K562 (cell line): ENCODE measurements at regions not wholly inside any gene's neighbourhood (a gene's known extent, or its start where the extent isn't known, plus 50 kb on each side); places are given as distances from the start of the nearest gene placed in this dataset.

Experiments used
- ATAC-seq: fragments of 200-7000 bp; cut with Tn5 transposase; 3 replicates; pipeline ENCODE4 v1.9.1; 2020; ENCODE audit warnings: moderate library complexity
- BruUV-seq: library from RNA; stranded (reverse); fragments of 400-500 nt; replicated peaks from 2 replicates; lab custom pipeline; 2021; lab: Mats Ljungman, UMichigan
- CTCF ChIA-PET: fragments of 300-600 bp; formaldehyde crosslinking; extraction: SDS; loops from one replicate; lab custom pipeline; 2021; ENCODE audit warnings: low intra/inter-chr PET ratio; lab: Yijun Ruan, JAX
- POLR2A ChIA-PET: fragments of 300-600, 350-650 bp; sonication (Branson Sonifier 250); formaldehyde crosslinking; extraction: SDS; loops from one replicate; lab custom pipeline; 2021; ENCODE audit warnings: antibody characterized with exemption, inconsistent platforms; lab: Yijun Ruan, JAX
- DNase-seq, 4 experiments: peaks; one replicate each; pipeline versions ENCODE4 v3.0.0 to v3.0.0-alpha.2; 2011 to 2018; ENCODE audit warnings: low spot score in 3 of 4, mixed read lengths in 3 of 4; ENCODE audit errors: extremely low read depth in 1 of 4
- FAIRE-seq: peaks from 2 replicates; lab custom pipeline; 2011; peaks lifted over from hg19 to GRCh38; lab: Jason Lieb, UNC
- H2AFZ ChIP-seq: 2 replicates; pipeline ENCODE4 v1.6.0; 2011; ENCODE audit warnings: low read depth, low read length, control low read depth, inconsistent platforms
- H3K27ac ChIP-seq: fragments of 200-600 bp; 3 replicates; pipeline ENCODE4 v1.8.0; 2011; ENCODE audit warnings: low read depth, mild to moderate bottlenecking, control low read depth, inconsistent platforms, low read length, moderate library complexity, mixed read lengths; ENCODE audit errors: extremely low read depth
- H3K27me3 ChIP-seq, 2 experiments: fragments of 300-600 bp in 1 of 2; 2 replicates in 1 of 2; 3 replicates in 1 of 2; pipeline versions ENCODE4 v1.6.0 to v1.8.0; 2011; ENCODE audit warnings: inconsistent platforms in 2 of 2, low read length in 2 of 2, mild to moderate bottlenecking in 1 of 2, mixed read lengths in 1 of 2, moderate library complexity in 1 of 2; ENCODE audit not compliant: control insufficient read depth in 2 of 2, insufficient read depth in 2 of 2
- H3K36me3 ChIP-seq: fragments of 300-600 bp; 3 replicates; pipeline ENCODE4 v1.8.0; 2011; ENCODE audit warnings: mild to moderate bottlenecking, low read length, inconsistent platforms; ENCODE audit not compliant: control insufficient read depth, insufficient read depth
- H3K4me1 ChIP-seq, 2 experiments: fragments of 200-600 bp in 1 of 2; replicated peaks in 1 of 2; 2 replicates in 1 of 2; 3 replicates in 1 of 2; pipeline versions ENCODE4 v1.5.1 to v1.8.0; 2011; ENCODE audit warnings: inconsistent platforms in 2 of 2, low read length in 2 of 2, mild to moderate bottlenecking in 1 of 2, mixed read lengths in 1 of 2, moderate library complexity in 1 of 2; ENCODE audit not compliant: control insufficient read depth in 2 of 2, insufficient read depth in 2 of 2
- H3K4me2 ChIP-seq: 2 replicates; pipeline ENCODE4 v1.6.1; 2011; ENCODE audit warnings: low read length, control low read depth, inconsistent platforms, mixed read lengths; ENCODE audit not compliant: insufficient read depth
- H3K4me3 ChIP-seq: fragments of 200-600 bp; sonication (generic), shearing (Covaris generic); 2 replicates; pipeline ENCODE4 v1.5.1; 2016; ENCODE audit warnings: control low read depth, inconsistent platforms
- H3K79me2 ChIP-seq: fragments of 200-600 bp; 3 replicates; pipeline ENCODE4 v1.8.0; 2011; ENCODE audit warnings: low read length, inconsistent platforms; ENCODE audit not compliant: control insufficient read depth, insufficient read depth
- H3K9ac ChIP-seq, 2 experiments: 2 replicates each; pipeline versions ENCODE4 v1.6.0 to v1.6.1; 2011; ENCODE audit warnings: low read depth in 2 of 2, low read length in 2 of 2, control low read depth in 1 of 2, inconsistent platforms in 1 of 2, mild to moderate bottlenecking in 1 of 2, mixed read lengths in 1 of 2; ENCODE audit not compliant: insufficient read depth in 1 of 2
- H3K9me1 ChIP-seq: one replicate; pipeline ENCODE4 v1.6.0; 2011; ENCODE audit warnings: inconsistent platforms, mild to moderate bottlenecking, low read length, moderate library complexity; ENCODE audit not compliant: control insufficient read depth, insufficient read depth
- H3K9me3 ChIP-seq: replicated peaks from 2 replicates; pipeline ENCODE4 v1.5.1; 2011; ENCODE audit warnings: low read depth, low read length, inconsistent platforms; ENCODE audit not compliant: control insufficient read depth, insufficient read depth
- H4K20me1 ChIP-seq: replicated peaks from 2 replicates; pipeline ENCODE4 v1.6.1; 2011; ENCODE audit warnings: low read length, inconsistent platforms, mixed read lengths; ENCODE audit not compliant: control insufficient read depth, insufficient read depth
- FOSL1 ChIP-seq: fragments of 200-800 bp; sonication (Bioruptor generic); conservative IDR thresholded peaks from 2 replicates; pipeline ENCODE4 v1.6.1; 2016; ENCODE audit warnings: missing genetic modification characterization, missing compliant biosample characterization
- HMG20B ChIP-seq: fragments of 250-450 bp; sonication (Bioruptor Pico); IDR thresholded peaks from 2 replicates; pipeline ENCODE4 v1.5.0; 2021; ENCODE audit warnings: mild to moderate bottlenecking
- KDM2B ChIP-seq: fragments of 250-450 bp; sonication (Bioruptor Pico); IDR thresholded peaks from 2 replicates; pipeline ENCODE4 v1.8.0; 2021; ENCODE audit warnings: mild to moderate bottlenecking, moderate library complexity
- ZNF124 ChIP-seq: sonication (generic); formaldehyde crosslinking; IDR thresholded peaks from 2 replicates; pipeline ENCODE4 v1.8.1; 2022; ENCODE audit warnings: missing genetic modification reagents
- ZNF696 ChIP-seq: fragments of 250-450 bp; sonication (Bioruptor Pico); conservative IDR thresholded peaks from 2 replicates; pipeline ENCODE4 v1.4.0; 2020; ENCODE audit warnings: mild to moderate bottlenecking, moderate library complexity
- ZNF79 ChIP-seq: fragments of 250-450 bp; sonication (Bioruptor Pico); IDR thresholded peaks from 2 replicates; pipeline ENCODE4 v1.4.0; 2020; ENCODE audit warnings: low read depth, mild to moderate bottlenecking, moderate library complexity
- WGBS: fragments of 100-300 bp; shearing (Covaris generic); methylation state at CpG from one replicate; pipeline ENCODE4 v1.1.6; 2016; ENCODE audit warnings: low coverage, mixed read lengths; ENCODE audit not compliant: insufficient coverage; ENCODE audit errors: missing lambda C conversion rate; 5-methylcytosine and 5-hydroxymethylcytosine counted together
- in situ Hi-C: fragments of 300-500 bp; cut with MboI; formaldehyde crosslinking; loops from 4 replicates; pipeline ENCODE4 v1.15.0; 2018; ENCODE audit warnings: inconsistent platforms, mixed read lengths
- intact Hi-C: fragments of 100-400 bp; cut with micrococcal nuclease; formaldehyde crosslinking; loops from 2 replicates; pipeline ENCODE4 v1.14.2; 2022
- TF ChIP-seq, protein P1 (sequence below), 2 experiments: IDR thresholded peaks; 2 replicates each; pipeline ENCODE4 v1.6.1; 2012; ENCODE audit warnings: improper control_type of control experiment in 2 of 2, low read depth in 2 of 2, low read length in 2 of 2, borderline replicate concordance in 1 of 2
- TF ChIP-seq, protein P2 (sequence below): fragments of 250-450 bp; sonication (Bioruptor Pico); IDR thresholded peaks from 2 replicates; pipeline ENCODE4 v1.8.0; 2022; ENCODE audit warnings: inconsistent platforms, mild to moderate bottlenecking, moderate library complexity, borderline replicate concordance
- TF ChIP-seq, protein P3 (sequence below): fragments of 250-450 bp; sonication (Bioruptor Pico); IDR thresholded peaks from 2 replicates; pipeline ENCODE4 v1.4.0; 2020; ENCODE audit warnings: mild to moderate bottlenecking, moderate library complexity, borderline replicate concordance
- TF ChIP-seq, protein P4 (sequence below): IDR thresholded peaks from 2 replicates; pipeline ENCODE4 v1.6.1; 2012; ENCODE audit warnings: low read depth, low read length, improper control_type of control experiment, borderline replicate concordance
- TF ChIP-seq, protein P5 (sequence below), 2 experiments: fragments of 450-650 bp in 1 of 2; sonication (generic) in 1 of 2; formaldehyde crosslinking in 1 of 2; IDR thresholded peaks in 1 of 2; conservative IDR thresholded peaks in 1 of 2; 2 replicates each; pipeline versions ENCODE4 v1.6.1 to v1.8.1; 2016 to 2023; ENCODE audit warnings: mild to moderate bottlenecking in 2 of 2, moderate library complexity in 2 of 2, inconsistent platforms in 1 of 2, missing genetic modification reagents in 1 of 2

DNA sequence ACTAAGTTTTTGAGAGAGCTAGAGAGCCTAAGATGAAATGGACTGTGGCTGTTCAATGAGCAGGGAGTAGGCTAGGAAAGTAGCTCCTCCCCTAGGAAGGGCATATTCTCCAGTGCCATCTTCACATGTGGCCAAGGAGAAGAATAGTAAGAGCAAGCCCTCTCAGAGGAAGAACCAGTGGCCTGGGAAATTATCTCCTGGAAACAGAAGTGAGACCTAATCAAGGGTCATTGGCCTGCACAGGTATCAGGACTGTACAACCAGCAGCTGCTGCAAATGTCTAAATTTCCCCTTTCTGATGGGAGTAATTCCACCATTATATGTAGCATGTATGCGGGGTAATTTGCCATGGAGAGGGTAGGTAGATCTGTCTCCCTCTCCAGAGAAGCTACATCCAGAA is 334.8 kb upstream of the RASGEF1B start:
- FAIRE-seq: peak; percentile 89
- 0% methylated on average over 1 of the region's 1 CpG for WGBS
- TF ChIP-seq ZNF124 (no peak), HMG20B (CRISPR knock-in tag) (no peak), KDM2B (CRISPR knock-in tag) (no peak), ZNF79 (CRISPR knock-in tag) (no peak), ZNF696 (CRISPR knock-in tag) (no peak), FOSL1 (tag) (0 out of 2 replicates have a peak, but pooled peaks have one; percentile 16)
- TF ChIP-seq, protein P1, sequence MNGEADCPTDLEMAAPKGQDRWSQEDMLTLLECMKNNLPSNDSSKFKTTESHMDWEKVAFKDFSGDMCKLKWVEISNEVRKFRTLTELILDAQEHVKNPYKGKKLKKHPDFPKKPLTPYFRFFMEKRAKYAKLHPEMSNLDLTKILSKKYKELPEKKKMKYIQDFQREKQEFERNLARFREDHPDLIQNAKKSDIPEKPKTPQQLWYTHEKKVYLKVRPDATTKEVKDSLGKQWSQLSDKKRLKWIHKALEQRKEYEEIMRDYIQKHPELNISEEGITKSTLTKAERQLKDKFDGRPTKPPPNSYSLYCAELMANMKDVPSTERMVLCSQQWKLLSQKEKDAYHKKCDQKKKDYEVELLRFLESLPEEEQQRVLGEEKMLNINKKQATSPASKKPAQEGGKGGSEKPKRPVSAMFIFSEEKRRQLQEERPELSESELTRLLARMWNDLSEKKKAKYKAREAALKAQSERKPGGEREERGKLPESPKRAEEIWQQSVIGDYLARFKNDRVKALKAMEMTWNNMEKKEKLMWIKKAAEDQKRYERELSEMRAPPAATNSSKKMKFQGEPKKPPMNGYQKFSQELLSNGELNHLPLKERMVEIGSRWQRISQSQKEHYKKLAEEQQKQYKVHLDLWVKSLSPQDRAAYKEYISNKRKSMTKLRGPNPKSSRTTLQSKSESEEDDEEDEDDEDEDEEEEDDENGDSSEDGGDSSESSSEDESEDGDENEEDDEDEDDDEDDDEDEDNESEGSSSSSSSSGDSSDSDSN (IDR thresholded peaks at IDR 0.05; ENCODE audit: borderline replicate concordance in 1 of 2, low read depth in 2 of 2, low read length in 2 of 2): no peak
- TF ChIP-seq, protein P2, sequence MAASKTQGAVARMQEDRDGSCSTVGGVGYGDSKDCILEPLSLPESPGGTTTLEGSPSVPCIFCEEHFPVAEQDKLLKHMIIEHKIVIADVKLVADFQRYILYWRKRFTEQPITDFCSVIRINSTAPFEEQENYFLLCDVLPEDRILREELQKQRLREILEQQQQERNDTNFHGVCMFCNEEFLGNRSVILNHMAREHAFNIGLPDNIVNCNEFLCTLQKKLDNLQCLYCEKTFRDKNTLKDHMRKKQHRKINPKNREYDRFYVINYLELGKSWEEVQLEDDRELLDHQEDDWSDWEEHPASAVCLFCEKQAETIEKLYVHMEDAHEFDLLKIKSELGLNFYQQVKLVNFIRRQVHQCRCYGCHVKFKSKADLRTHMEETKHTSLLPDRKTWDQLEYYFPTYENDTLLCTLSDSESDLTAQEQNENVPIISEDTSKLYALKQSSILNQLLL (CRISPR knock-in tag): no peak
- TF ChIP-seq, protein P3, sequence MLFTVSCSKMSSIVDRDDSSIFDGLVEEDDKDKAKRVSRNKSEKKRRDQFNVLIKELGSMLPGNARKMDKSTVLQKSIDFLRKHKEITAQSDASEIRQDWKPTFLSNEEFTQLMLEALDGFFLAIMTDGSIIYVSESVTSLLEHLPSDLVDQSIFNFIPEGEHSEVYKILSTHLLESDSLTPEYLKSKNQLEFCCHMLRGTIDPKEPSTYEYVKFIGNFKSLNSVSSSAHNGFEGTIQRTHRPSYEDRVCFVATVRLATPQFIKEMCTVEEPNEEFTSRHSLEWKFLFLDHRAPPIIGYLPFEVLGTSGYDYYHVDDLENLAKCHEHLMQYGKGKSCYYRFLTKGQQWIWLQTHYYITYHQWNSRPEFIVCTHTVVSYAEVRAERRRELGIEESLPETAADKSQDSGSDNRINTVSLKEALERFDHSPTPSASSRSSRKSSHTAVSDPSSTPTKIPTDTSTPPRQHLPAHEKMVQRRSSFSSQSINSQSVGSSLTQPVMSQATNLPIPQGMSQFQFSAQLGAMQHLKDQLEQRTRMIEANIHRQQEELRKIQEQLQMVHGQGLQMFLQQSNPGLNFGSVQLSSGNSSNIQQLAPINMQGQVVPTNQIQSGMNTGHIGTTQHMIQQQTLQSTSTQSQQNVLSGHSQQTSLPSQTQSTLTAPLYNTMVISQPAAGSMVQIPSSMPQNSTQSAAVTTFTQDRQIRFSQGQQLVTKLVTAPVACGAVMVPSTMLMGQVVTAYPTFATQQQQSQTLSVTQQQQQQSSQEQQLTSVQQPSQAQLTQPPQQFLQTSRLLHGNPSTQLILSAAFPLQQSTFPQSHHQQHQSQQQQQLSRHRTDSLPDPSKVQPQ (CRISPR knock-in tag): no peak
- TF ChIP-seq, protein P4, sequence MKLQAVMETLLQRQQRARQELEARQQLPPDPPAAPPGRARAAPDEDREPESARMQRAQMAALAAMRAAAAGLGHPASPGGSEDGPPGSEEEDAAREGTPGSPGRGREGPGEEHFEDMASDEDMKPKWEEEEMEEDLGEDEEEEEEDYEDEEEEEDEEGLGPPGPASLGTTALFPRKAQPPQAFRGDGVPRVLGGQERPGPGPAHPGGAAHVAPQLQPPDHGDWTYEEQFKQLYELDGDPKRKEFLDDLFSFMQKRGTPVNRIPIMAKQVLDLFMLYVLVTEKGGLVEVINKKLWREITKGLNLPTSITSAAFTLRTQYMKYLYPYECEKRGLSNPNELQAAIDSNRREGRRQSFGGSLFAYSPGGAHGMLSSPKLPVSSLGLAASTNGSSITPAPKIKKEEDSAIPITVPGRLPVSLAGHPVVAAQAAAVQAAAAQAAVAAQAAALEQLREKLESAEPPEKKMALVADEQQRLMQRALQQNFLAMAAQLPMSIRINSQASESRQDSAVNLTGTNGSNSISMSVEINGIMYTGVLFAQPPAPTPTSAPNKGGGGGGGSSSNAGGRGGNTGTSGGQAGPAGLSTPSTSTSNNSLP: 0 out of 2 replicates have a peak, but pooled peaks have one; percentile 50
- TF ChIP-seq, protein P5, sequence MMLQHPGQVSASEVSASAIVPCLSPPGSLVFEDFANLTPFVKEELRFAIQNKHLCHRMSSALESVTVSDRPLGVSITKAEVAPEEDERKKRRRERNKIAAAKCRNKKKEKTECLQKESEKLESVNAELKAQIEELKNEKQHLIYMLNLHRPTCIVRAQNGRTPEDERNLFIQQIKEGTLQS (IDR thresholded peaks at IDR 0.05): no peak
- TF ChIP-seq, protein P5 (CRISPR knock-in tag; conservative IDR thresholded peaks at IDR 0.05): no peak

More for the DNA sequence above, 334.8 kb upstream of the RASGEF1B start:
- Histone ChIP-seq H4K20me1 (no peaks in the 10 kb centered on the region), H3K9me1 (peaks cover 4% of the 10 kb centered on the region), H3K4me1 (peaks cover 21 to 41% of the 10 kb centered on the region in 2 experiments), H3K79me2 (no peaks in the 10 kb centered on the region), H3K27ac (no peak overlapping the region; the same call in 2 of the 3 replicates), H3K4me3 (no peak overlapping the region), H3K4me2 (peak overlapping the region; percentile 68), H3K9me3 (no peaks in the 10 kb centered on the region), H2AFZ (peak overlapping the region; percentile 66), H3K9ac (peak overlapping the region in 1 of 2 experiments; percentile 8; a peak in 1 of 4 replicates), H3K36me3 (no peaks in the 10 kb centered on the region), H3K27me3 (no peaks in the 10 kb centered on the region)
- intact Hi-C loops (no loop called here), in situ Hi-C loops (no loop called here)
- no TSS peak for BruUV-seq
- POLR2A ChIA-PET: interaction anchor here (1.2 kb wide), 1 partner anchor 17 kb away, joined by 3 read pairs; no protein-coding TSS in a partner anchor
- CTCF ChIA-PET: no interaction called here
- ATAC-seq (peak; percentile 80), DNase-seq (peak in 2 of 4 experiments; percentile 81)
